ENCODE measurements at regions not wholly inside any gene's neighbourhood (a gene's known extent, or its start where the extent isn't known, plus 50 kb on each side); places are given as distances from the start of the nearest gene placed in this dataset.

DNA sequence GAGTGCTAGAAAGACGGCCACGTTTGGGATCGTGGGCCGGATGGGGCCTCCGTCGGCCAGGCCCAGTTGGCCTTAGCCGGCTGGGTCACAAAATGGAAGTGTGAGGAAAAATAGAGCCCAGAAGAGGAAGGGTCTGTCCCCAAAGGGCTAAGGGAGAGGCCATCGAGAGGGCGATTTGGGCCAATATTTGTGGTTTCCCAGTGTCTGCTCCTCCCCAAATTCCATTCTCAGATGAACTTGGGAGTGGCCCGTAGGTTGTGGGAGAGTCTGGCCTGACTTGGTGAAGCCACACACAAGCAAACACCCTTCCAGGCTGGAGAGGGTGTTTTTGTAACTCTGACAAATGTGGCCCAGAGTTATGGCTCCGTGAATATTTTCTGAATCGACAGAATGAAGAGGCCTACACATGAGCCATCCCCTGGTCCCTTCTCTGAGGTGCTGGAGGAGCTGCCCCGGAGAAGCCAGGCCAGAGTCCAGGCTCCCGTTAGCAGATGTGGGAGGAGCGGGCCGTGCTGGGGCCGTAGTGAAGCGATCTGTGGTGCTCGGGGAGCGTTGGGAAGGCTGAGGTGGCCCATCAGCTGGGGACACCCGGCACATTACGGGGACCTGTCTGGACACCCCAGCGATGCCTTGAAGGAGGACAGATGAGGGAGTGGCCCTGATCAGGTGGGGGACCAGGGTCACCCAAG, 73.5 kb upstream of the PPARA start:
- Histone ChIP-seq H3K9me3 (ENCODE audit: control insufficient read depth, insufficient read depth, low read depth, low read length) (no peaks in the 10 kb centered on the region), H3K27ac (ENCODE audit: low read length) (peak overlapping the region; percentile 99), H3K27me3 (ENCODE audit: control insufficient read depth, insufficient read depth, low read length) (no peaks in the 10 kb centered on the region), H3K4me3 (ENCODE audit: low read depth in 2 of 2, low read length in 2 of 2) (peak overlapping the region; percentile 83 to 90), H3K4me1 (ENCODE audit: control insufficient read depth, insufficient read depth, low read length) (peaks cover 21% of the 10 kb centered on the region), H3K36me3 (ENCODE audit: control insufficient read depth, insufficient read depth, low read length) (peaks cover 11% of the 10 kb centered on the region)
- no TSS peak for BruUV-seq (replicated peaks)
- TF ChIP-seq POLR2AphosphoS5 (IDR thresholded peaks at IDR 0.05; ENCODE audit: low read depth, low read length) (no peak), SIN3A (IDR thresholded peaks at IDR 0.05; ENCODE audit: borderline replicate concordance, insufficient read depth, low read depth, low read length) (no peak), TCF7L2 (IDR thresholded peaks at IDR 0.05; ENCODE audit: low read depth, low read length) (no peak), REST (IDR thresholded peaks at IDR 0.05; ENCODE audit: insufficient read depth in 1 of 2, low read depth in 2 of 2, low read length in 1 of 2) (no peak)
- TF ChIP-seq, protein P1, sequence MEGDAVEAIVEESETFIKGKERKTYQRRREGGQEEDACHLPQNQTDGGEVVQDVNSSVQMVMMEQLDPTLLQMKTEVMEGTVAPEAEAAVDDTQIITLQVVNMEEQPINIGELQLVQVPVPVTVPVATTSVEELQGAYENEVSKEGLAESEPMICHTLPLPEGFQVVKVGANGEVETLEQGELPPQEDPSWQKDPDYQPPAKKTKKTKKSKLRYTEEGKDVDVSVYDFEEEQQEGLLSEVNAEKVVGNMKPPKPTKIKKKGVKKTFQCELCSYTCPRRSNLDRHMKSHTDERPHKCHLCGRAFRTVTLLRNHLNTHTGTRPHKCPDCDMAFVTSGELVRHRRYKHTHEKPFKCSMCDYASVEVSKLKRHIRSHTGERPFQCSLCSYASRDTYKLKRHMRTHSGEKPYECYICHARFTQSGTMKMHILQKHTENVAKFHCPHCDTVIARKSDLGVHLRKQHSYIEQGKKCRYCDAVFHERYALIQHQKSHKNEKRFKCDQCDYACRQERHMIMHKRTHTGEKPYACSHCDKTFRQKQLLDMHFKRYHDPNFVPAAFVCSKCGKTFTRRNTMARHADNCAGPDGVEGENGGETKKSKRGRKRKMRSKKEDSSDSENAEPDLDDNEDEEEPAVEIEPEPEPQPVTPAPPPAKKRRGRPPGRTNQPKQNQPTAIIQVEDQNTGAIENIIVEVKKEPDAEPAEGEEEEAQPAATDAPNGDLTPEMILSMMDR (IDR thresholded peaks at IDR 0.05), result no peak
- DNase-seq (ENCODE audit: low read depth, low spot score), result no peak
- intact Hi-C loops (cut with micrococcal nuclease; ENCODE audit: unreplicated experiment), result no loop called here
- ChIA-PET POLR2A (no interaction called here), CTCF (interaction anchor here (0.7 kb wide), 1 partner anchor 71 kb away, joined by 4 read pairs; no protein-coding TSS in a partner anchor)
- ATAC-seq, result no peak
- in situ Hi-C loops (cut with HindIII; ENCODE audit: low pct_unique_long_range_greater_than_20kb, low sequenced_read_pairs), result no loop called here

- in situ Hi-C loops (cut with HindIII; ENCODE audit: low pct_unique_long_range_greater_than_20kb, low sequenced_read_pairs), result no loop called here
- TF ChIP-seq SIN3A (IDR thresholded peaks at IDR 0.05; ENCODE audit: borderline replicate concordance, insufficient read depth, low read depth, low read length) (no peak), REST (IDR thresholded peaks at IDR 0.05; ENCODE audit: insufficient read depth in 1 of 2, low read depth in 2 of 2, low read length in 1 of 2) (no peak), TCF7L2 (IDR thresholded peaks at IDR 0.05; ENCODE audit: low read depth, low read length) (no peak), POLR2AphosphoS5 (IDR thresholded peaks at IDR 0.05; ENCODE audit: low read depth, low read length) (no peak)
- TF ChIP-seq, protein P1 (IDR thresholded peaks at IDR 0.05), result no peak
- ChIA-PET POLR2A (no interaction called here), CTCF (no interaction called here)
- H3K4me3 ChIP-seq (ENCODE audit: low read depth in 2 of 2, low read length in 2 of 2), result peak overlapping the region; percentile 83 to 90
- H3K27me3 ChIP-seq (ENCODE audit: control insufficient read depth, insufficient read depth, low read length), result no peaks in the 10 kb centered on the region
- H3K4me1 ChIP-seq (ENCODE audit: control insufficient read depth, insufficient read depth, low read length), result peaks cover 21% of the 10 kb centered on the region
- DNase-seq (ENCODE audit: low read depth, low spot score), result no peak
- H3K36me3 ChIP-seq (ENCODE audit: control insufficient read depth, insufficient read depth, low read length), result peaks cover 9% of the 10 kb centered on the region
- intact Hi-C loops (cut with micrococcal nuclease; ENCODE audit: unreplicated experiment), result no loop called here
- H3K27ac ChIP-seq (ENCODE audit: low read length), result peak overlapping the region; percentile 99
- ATAC-seq, result no peak
- BruUV-seq (replicated peaks), result no TSS peak
- no peaks in the 10 kb centered on the region for H3K9me3 ChIP-seq (ENCODE audit: control insufficient read depth, insufficient read depth, low read depth, low read length)
Measured at GRCh38 chr22:46077669-46078099, 72.6 kb upstream of the PPARA start.

Measured in Panc1 (cell line).